COLO829 (cell line): ENCODE measurements at regions not wholly inside any gene's neighbourhood (a gene's known extent, or its start where the extent isn't known, plus 50 kb on each side); places are given as distances from the start of the nearest gene placed in this dataset.
"Not testable (repeated sequence)": the region's sequence is repeated elsewhere in the genome, so short reads cannot be mapped to it uniquely, and the experiment has no call there.

Source experiments
- DNase-seq: peaks from one replicate; pipeline ENCODE4 v3.0.0; 2012; ENCODE audit warnings: low spot score

- DNase-seq: not testable (repeated sequence)
Measured at GRCh38 chr19:23984911-23985310, 70.2 kb downstream of the ZNF726 start.

DNA sequence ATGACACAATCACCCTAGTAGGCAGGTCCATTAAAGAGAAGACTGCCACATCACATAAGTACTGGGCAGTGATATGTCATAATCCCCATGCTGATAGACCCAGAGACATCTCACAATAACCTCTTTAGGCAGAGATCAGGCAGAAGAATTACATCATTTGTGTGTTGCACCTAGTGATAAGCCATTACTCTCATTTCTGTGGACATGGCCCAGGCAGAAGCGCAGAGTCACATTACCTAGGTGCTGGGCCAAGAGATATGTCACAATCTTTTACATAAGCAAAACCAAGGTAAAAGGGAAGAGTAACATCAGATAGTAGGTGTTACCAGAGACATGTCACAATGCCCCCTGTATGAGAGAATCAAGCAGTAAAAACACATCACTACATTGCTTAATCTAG, 71.9 kb downstream of the ZNF726 start:
- no peak for DNase-seq

- no peak for DNase-seq
Measured at GRCh38 chr19:23991170-23991569, 76.5 kb downstream of the ZNF726 start.

- no peak for DNase-seq
Measured at GRCh38 chr19:23992348-23992747, 77.7 kb downstream of the ZNF726 start.

DNA sequence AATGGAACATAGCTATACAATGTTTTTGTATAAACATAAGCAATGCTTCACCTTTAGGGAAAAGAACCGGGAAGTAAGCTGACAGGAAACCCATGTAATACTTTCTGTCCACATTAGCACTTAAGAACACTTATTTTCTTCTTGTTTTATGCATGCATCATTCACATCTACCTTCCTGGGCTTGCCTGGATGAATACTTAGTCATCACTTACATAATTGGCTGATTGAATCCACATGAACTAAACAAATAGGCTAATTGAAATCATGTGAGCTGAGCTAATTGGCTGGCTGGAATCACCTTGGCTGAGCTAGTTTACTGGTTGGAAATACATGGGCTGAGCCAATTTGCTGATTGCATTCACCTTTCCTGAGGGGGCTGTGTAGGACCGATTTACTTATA, 78.8 kb downstream of the ZNF726 start:
- no peak for DNase-seq

GRCh38 chr19:23996549-23996948, 81.9 kb downstream of the ZNF726 start:
- DNase-seq: peak; percentile 16

DNA sequence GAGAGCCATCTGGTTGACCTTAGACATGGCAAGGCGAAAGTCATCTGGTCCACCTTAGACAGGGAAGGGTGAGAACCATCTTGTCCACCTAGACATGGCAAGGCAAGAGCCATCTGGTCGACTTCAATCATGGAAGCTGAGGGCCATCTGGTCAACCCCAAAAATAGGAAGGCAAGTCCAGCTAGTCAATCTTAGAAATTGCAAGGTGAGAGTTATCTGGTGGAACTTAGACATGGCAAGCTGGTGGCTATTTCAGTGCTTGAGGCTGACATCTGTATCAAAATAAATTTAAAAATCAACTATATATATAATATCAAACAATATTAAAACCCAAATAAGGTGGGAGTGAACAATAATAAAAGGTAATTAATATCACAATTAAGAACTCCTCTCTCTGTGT, 83.9 kb downstream of the ZNF726 start:
- DNase-seq: no peak

- DNase-seq: no peak
Measured at GRCh38 chr19:23999821-24000610, 85.3 kb downstream of the ZNF726 start.

GRCh38 chr19:24000656-24001055, 86.0 kb downstream of the ZNF726 start:
- no peak for DNase-seq

DNA sequence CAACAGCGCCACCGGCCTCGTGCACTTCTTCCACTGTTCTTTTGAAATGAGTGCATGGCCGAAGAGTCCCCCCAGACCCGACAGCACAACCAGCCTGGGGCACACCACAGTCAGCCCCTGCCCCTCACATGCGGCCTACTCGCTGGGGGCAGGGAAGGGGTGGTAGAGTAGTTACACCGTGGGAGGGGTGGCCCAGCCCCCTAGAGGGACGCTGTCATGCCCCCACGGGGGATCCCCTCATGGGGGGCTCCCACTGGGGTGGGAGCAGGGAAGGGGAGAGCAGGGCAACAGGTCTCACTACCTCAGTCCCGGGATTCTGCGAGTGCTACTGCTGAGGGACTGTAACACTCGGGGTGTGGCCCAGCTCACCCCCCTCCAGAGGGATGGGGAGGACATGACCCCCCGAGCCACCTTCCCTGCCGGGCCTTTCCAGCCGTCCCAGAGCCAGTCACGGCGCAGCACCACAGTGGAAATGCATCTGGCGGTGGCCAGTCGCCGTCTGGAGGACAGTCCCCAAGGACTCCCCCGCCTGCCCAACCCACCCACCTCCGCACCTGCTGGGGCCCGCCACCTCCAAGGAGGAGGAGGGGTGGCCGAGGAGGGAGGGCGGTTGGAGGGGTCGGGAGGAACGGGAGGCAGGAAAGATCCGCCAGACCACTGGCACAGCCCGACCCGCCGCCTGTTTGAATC, 84.6 kb upstream of the ZNF254 start:
- no peak for DNase-seq

GRCh38 chr19:24003537-24003936, 83.5 kb upstream of the ZNF254 start:
- DNase-seq: no peak

GRCh38 chr19:24004166-24004565, 82.8 kb upstream of the ZNF254 start:
- DNase-seq: no peak

DNA sequence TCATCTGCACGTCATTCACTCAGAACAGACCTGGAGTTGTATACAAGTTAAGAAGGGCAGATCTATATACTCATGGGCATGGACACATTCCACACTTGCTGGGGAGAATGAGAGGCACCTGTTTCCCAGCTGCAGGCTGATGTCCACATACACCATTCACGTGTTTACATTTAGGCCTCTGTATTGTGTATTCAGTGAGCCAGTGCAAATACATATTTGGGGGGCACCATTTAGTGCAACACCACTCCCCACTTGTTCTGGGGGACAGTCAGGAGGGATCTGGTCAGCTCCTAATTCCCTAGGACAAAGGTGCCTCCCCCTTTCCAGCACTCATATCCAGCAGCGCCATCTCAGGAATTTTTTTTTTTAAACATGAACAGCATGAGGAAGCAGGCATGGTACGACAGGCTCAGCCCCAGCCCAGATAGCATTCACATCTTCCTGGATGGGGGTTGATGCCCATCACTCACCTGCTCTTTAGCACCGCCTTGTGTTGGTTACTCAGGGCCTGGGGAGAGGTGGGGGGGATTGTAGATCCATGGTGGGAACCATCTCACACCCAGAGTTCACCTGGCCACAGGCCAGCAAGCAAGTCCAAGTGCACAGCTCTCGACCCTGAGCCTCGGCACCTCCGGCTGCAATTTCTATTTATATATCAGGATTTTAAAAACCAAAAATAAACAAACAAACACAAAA, 56.9 kb upstream of the ZNF254 start:
- DNase-seq: no peak

GRCh38 chr19:24032651-24033050, 54.3 kb upstream of the ZNF254 start:
- no peak for DNase-seq

DNA sequence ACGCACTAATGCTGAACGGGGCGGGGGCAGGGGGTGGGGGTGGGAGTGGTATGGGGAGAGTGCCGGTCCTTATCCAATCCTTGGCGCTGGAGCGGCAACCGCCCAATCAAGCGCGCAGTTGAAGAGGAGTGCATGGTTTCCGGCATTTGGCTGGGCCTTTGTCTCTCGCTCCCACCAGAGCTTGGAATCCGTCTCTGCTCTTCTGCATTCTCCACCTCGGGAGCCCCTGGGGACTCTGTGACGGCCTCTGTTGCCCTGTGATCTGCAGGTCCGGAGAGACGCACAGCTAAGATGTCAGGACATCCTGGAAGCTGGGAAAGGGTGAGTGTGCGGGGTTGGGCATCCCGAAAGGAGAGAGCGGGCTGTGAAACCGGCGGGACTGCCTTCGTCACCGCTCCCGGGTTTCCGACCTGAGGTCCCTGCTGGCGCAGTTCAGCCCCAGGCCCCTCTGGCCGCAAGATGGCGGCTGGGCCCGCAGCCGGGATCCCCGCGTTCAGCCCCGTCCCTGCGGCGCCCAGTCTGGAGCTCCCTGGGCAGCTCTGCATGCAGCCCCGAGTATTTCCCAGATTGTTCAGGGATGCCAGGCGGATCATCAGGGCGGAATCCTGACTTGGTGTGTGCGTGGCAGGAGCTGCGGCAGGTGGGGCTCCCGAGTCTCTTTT, 53.6 kb upstream of the ZNF254 start:
- no peak for DNase-seq

GRCh38 chr19:24033963-24034342, 53.0 kb upstream of the ZNF254 start:
- no peak for DNase-seq

DNA sequence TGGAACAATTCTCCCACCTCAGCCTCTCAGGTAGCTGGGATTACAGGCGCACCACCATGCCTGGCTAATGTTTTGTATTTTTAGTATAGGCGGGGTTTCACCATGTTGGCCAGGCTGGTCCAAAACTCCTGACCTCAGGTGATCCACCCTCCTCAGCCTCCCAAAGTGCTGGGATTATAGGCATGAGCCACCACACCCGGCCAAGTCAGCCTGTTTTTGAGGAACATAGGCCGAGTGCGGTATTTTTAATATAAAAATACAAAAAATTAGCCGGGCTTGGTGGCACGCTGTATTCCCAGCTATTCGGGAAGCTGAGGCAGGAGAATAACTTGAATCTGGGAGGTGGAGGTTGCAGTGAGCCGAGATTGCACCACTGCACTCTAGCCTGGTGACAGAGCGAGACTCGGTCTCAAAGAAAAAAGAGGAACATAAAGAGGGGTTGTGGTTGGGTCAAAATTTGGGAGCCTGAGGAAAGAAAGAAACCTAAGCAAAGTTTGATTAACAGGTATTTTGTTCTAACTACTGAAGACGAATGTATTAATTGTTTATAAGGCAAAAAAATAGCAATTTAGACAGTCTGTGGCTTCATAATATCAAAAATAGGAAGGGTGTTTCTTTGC, 51.6 kb upstream of the ZNF254 start:
- DNase-seq: not testable (repeated sequence)
